ENCODE measurements at regions not wholly inside any gene's neighbourhood (a gene's known extent, or its start where the extent isn't known, plus 50 kb on each side); places are given as distances from the start of the nearest gene placed in this dataset.
A peak's percentile ranks its signal among the peaks of the same experiment; 100 is the strongest.

GRCh38 chr6:111989743-111990142 is 64.2 kb upstream of the CCN6 start:
- peak; percentile 73 for DNase-seq

GRCh38 chr6:111990214-111990613 is 63.7 kb upstream of the CCN6 start:
- DNase-seq = no peak

GRCh38 chr6:111992851-111993250 is 61.1 kb upstream of the CCN6 start:
- DNase-seq = no peak

GRCh38 chr6:111993342-111993741 is 60.6 kb upstream of the CCN6 start:
- peak; percentile 77 for DNase-seq

GRCh38 chr6:111994791-111995190 is 59.1 kb upstream of the CCN6 start:
- DNase-seq = no peak

- DNase-seq = no peak
These were observed 58.5 kb upstream of the CCN6 start for GRCh38 chr6:111995404-111995803.

- no peak for DNase-seq
These were observed 57.6 kb upstream of the CCN6 start for GRCh38 chr6:111996144-111996865.

GRCh38 chr6:111997078-111997852 is 56.6 kb upstream of the CCN6 start:
- peak; percentile 55 for DNase-seq

- no peak for DNase-seq
These were observed 56.1 kb upstream of the CCN6 start for GRCh38 chr6:111997853-111998208.

- DNase-seq = no peak
These were observed 51.6 kb upstream of the CCN6 start for GRCh38 chr6:112002307-112002706.
